Lower leg skin (tissue), 4 donors: ENCODE measurements at regions not wholly inside any gene's neighbourhood (a gene's known extent, or its start where the extent isn't known, plus 50 kb on each side); places are given as distances from the start of the nearest gene placed in this dataset.

Source experiments
- DNase-seq, 2 donors: peaks; one replicate each; pipeline ENCODE4 v3.0.0-alpha.2; 2019; ENCODE audit warnings: low spot score in 2 of 2
- H3K4me3 ChIP-seq: fragments of 200-600 bp; sonication (generic); 2 replicates; pipeline ENCODE4 v1.5.1; 2017; ENCODE audit warnings: mild to moderate bottlenecking, low read depth; ENCODE audit not compliant: poor library complexity, severe bottlenecking
- POLR2A ChIP-seq, 2 donors: fragments of 450-650 bp; IDR thresholded peaks; one replicate each; pipeline ENCODE4 v1.6.1; 2016 to 2017; ENCODE audit warnings: antibody characterized with exemption in 2 of 2, mild to moderate bottlenecking in 1 of 2, moderate library complexity in 1 of 2
- WGBS, 2 donors: methylation state at CpG; one replicate each; pipeline ENCODE4 v1.1.5; 2018; 5-methylcytosine and 5-hydroxymethylcytosine counted together
- intact Hi-C: fragments of 100-400 bp; cut with DNase I; formaldehyde crosslinking; loops from one replicate; pipeline ENCODE4 v1.15.0; 2023; ENCODE audit warnings: low total_unique reads
- TF ChIP-seq, protein P1 (sequence below), 3 donors: fragments of 450-650 bp; IDR thresholded peaks; one replicate each; pipeline ENCODE4 v1.5.1; 2016; ENCODE audit warnings: antibody characterized with exemption in 3 of 3, mild to moderate bottlenecking in 3 of 3, moderate library complexity in 2 of 3

- TF ChIP-seq, protein P1, sequence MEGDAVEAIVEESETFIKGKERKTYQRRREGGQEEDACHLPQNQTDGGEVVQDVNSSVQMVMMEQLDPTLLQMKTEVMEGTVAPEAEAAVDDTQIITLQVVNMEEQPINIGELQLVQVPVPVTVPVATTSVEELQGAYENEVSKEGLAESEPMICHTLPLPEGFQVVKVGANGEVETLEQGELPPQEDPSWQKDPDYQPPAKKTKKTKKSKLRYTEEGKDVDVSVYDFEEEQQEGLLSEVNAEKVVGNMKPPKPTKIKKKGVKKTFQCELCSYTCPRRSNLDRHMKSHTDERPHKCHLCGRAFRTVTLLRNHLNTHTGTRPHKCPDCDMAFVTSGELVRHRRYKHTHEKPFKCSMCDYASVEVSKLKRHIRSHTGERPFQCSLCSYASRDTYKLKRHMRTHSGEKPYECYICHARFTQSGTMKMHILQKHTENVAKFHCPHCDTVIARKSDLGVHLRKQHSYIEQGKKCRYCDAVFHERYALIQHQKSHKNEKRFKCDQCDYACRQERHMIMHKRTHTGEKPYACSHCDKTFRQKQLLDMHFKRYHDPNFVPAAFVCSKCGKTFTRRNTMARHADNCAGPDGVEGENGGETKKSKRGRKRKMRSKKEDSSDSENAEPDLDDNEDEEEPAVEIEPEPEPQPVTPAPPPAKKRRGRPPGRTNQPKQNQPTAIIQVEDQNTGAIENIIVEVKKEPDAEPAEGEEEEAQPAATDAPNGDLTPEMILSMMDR (IDR thresholded peaks at IDR 0.05): no peak
- no peak for TF ChIP-seq POLR2A (IDR thresholded peaks at IDR 0.05)
- 52 to 65% methylated on average over 2 of the region's 2 CpGs for WGBS, 2 donors
- intact Hi-C loops: loop anchor here (10.0 kb wide), 1 partner anchor 717 kb away; the partner anchor contains the start of gene TFAP2B
Observed at GRCh38 chr6:51531623-51532022, 555.8 kb downstream of the PKHD1 start.

DNA sequence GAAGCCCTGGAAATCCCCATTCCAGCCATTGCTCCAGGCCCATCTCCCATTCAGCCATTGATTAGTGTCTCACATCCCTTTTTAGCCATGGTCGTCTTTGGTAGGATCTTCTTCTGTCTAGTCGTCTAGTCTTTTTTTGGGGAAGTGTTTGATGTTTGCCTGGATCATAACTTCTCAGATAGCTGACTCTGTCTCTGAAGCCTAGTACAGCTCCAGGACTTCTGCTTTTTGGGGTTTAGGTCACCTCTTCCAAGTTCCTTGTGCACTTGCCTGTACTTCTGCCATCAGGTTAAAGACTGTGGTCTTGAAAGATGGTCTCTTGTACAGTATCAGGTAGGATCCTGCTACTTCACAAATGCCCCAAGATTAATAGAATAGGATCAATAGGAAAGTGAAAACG is 553.5 kb downstream of the PKHD1 start:
- TF ChIP-seq POLR2A (IDR thresholded peaks at IDR 0.05): no peak
- TF ChIP-seq, protein P1 (IDR thresholded peaks at IDR 0.05): no peak
- intact Hi-C loops: loop anchor here (10.0 kb wide), 1 partner anchor 719 kb away; the partner anchor contains the start of gene TFAP2B
- H3K4me3 ChIP-seq: no peak overlapping the region
- 66 to 89% methylated on average over 3 of the region's 3 CpGs for WGBS, 2 donors
- DNase-seq: no peak

More at GRCh38 chr6:51531623-51532022, 555.8 kb downstream of the PKHD1 start:
- H3K4me3 ChIP-seq: no peak overlapping the region
- no peak for DNase-seq

GRCh38 chr6:51535327-51535726 is 552.1 kb downstream of the PKHD1 start:
- intact Hi-C loops: loop anchor here (10.0 kb wide), 1 partner anchor 721 kb away; the partner anchor contains the start of gene TFAP2B
- DNase-seq: no peak
- no peak overlapping the region for H3K4me3 ChIP-seq
- 24 to 48% methylated on average over 1 of the region's 1 CpG for WGBS, 2 donors
- TF ChIP-seq, protein P1 (IDR thresholded peaks at IDR 0.05): no peak
- no peak for TF ChIP-seq POLR2A (IDR thresholded peaks at IDR 0.05)

DNA sequence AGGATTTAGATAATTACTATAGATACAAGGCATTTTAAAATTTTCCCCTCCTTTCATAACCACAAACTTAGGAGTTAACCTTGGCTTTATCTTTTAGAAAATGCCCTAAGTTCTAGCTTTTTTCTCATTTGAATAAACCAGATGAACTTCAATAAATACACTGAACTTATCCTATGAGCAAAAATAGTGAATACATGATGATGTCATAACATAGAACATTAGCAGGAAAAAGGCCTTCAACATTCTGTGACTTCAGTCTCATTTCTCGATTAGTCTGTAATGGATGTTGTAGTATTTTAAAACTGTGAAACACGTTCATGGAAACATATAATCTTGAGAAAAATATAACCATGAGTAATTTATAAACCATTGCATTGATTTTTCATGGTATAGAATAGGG is 550.7 kb downstream of the PKHD1 start:
- intact Hi-C loops: loop anchor here (10.0 kb wide), 1 partner anchor 722 kb away; the partner anchor contains the start of gene TFAP2B
- DNase-seq: no peak
- H3K4me3 ChIP-seq: no peak overlapping the region
- 82 to 83% methylated on average over 2 of the region's 2 CpGs for WGBS, 2 donors
- TF ChIP-seq, protein P1 (IDR thresholded peaks at IDR 0.05): no peak

GRCh38 chr6:51541847-51542246 is 545.6 kb downstream of the PKHD1 start:
- intact Hi-C loops: no loop called here
- no peak overlapping the region for H3K4me3 ChIP-seq
- WGBS, 2 donors: 48 to 49% methylated on average over 7 of the region's 7 CpGs
- no peak for DNase-seq
- TF ChIP-seq POLR2A (IDR thresholded peaks at IDR 0.05): no peak
- TF ChIP-seq, protein P1 (IDR thresholded peaks at IDR 0.05): no peak

DNA sequence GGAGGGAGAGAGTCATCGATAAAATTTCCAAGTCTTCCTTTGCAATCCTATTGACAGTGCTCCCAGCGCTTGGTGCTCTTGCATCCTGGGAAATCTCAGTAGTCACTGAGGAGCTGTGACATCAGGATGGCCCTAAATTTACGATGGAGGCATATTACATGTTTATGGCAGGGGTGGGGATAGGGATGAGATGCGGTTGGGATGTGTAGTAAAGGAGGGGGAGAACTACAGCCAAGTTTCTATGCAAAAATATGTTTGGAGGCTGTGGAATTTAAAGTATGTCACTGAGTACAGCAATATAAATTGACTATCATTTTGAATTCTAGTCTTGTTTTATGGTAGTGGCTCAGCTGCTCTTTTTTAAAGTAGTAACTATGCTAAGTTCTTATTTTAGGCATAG is 544.9 kb downstream of the PKHD1 start:
- DNase-seq: no peak
- intact Hi-C loops: no loop called here
- no peak for TF ChIP-seq POLR2A (IDR thresholded peaks at IDR 0.05)
- TF ChIP-seq, protein P1 (IDR thresholded peaks at IDR 0.05): no peak
- H3K4me3 ChIP-seq: no peak overlapping the region
- WGBS, 2 donors: 59 to 60% methylated on average over 4 of the region's 4 CpGs
